Duodenal mucosa (tissue), 2 donors: ENCODE measurements at regions not wholly inside any gene's neighbourhood (a gene's known extent, or its start where the extent isn't known, plus 50 kb on each side); places are given as distances from the start of the nearest gene placed in this dataset.

Source experiments
- H3K27ac ChIP-seq: one replicate; pipeline ENCODE4 v1.7.0; 2013; ENCODE audit warnings: low read depth, low read length
- H3K27me3 ChIP-seq, 2 donors: one replicate each; pipeline ENCODE4 v1.7.0; 2013; ENCODE audit warnings: low read length in 2 of 2, control low read depth in 1 of 2; ENCODE audit not compliant: insufficient read depth in 2 of 2, control insufficient read depth in 1 of 2
- H3K36me3 ChIP-seq, 2 donors: one replicate each; pipeline ENCODE4 v1.7.0; 2013; ENCODE audit warnings: low read length in 2 of 2, control low read depth in 1 of 2; ENCODE audit not compliant: insufficient read depth in 2 of 2, control insufficient read depth in 1 of 2
- H3K4me1 ChIP-seq, 2 donors: one replicate each; pipeline ENCODE4 v1.7.0; 2013; ENCODE audit warnings: low read length in 2 of 2, control low read depth in 1 of 2; ENCODE audit not compliant: insufficient read depth in 2 of 2, control insufficient read depth in 1 of 2
- H3K4me3 ChIP-seq, 2 donors: one replicate each; pipeline ENCODE4 v1.7.0; 2013; ENCODE audit warnings: low read length in 2 of 2, low read depth in 1 of 2
- H3K9ac ChIP-seq, 2 donors: one replicate each; pipeline ENCODE4 v1.7.0; 2013; ENCODE audit warnings: low read length in 2 of 2, low read depth in 1 of 2
- H3K9me3 ChIP-seq, 2 donors: one replicate each; pipeline ENCODE4 v1.7.0; 2013; ENCODE audit warnings: low read length in 2 of 2, control low read depth in 1 of 2; ENCODE audit not compliant: control insufficient read depth in 1 of 2

- no peaks in the 10 kb centered on the region for H3K36me3 ChIP-seq
- H3K27ac ChIP-seq = no peak overlapping the region
- no peaks in the 10 kb centered on the region for H3K4me1 ChIP-seq
- no peaks in the 10 kb centered on the region for H3K27me3 ChIP-seq
- no peak overlapping the region for H3K9ac ChIP-seq
- H3K4me3 ChIP-seq = no peak overlapping the region
- H3K9me3 ChIP-seq = no peaks in the 10 kb centered on the region
These were observed 331.2 kb upstream of the SFSWAP start for GRCh38 chr12:131379738-131380137.

GRCh38 chr12:131380220-131380964, 330.5 kb upstream of the SFSWAP start:
- Histone ChIP-seq H3K9ac (no peak overlapping the region), H3K4me1 (no peaks in the 10 kb centered on the region), H3K4me3 (no peak overlapping the region), H3K27me3 (no peaks in the 10 kb centered on the region), H3K9me3 (no peaks in the 10 kb centered on the region), H3K27ac (no peak overlapping the region), H3K36me3 (no peaks in the 10 kb centered on the region)

- H3K27ac ChIP-seq = no peak overlapping the region
- H3K9ac ChIP-seq = no peak overlapping the region
- H3K9me3 ChIP-seq = no peaks in the 10 kb centered on the region
- no peaks in the 10 kb centered on the region for H3K27me3 ChIP-seq
- no peaks in the 10 kb centered on the region for H3K36me3 ChIP-seq
- no peak overlapping the region for H3K4me3 ChIP-seq
- H3K4me1 ChIP-seq = no peaks in the 10 kb centered on the region
These were observed 329.8 kb upstream of the SFSWAP start for GRCh38 chr12:131380965-131381705.

GRCh38 chr12:131381716-131382430, 329.0 kb upstream of the SFSWAP start:
- no peak overlapping the region for H3K27ac ChIP-seq
- H3K9ac ChIP-seq = no peak overlapping the region
- no peaks in the 10 kb centered on the region for H3K36me3 ChIP-seq
- H3K27me3 ChIP-seq = no peaks in the 10 kb centered on the region
- no peaks in the 10 kb centered on the region for H3K4me1 ChIP-seq
- H3K9me3 ChIP-seq = no peaks in the 10 kb centered on the region
- no peak overlapping the region for H3K4me3 ChIP-seq

GRCh38 chr12:131383291-131383690, 327.6 kb upstream of the SFSWAP start:
- H3K4me3 ChIP-seq = no peak overlapping the region
- H3K9me3 ChIP-seq = no peaks in the 10 kb centered on the region
- no peak overlapping the region for H3K27ac ChIP-seq
- H3K27me3 ChIP-seq = no peaks in the 10 kb centered on the region
- no peaks in the 10 kb centered on the region for H3K4me1 ChIP-seq
- no peak overlapping the region for H3K9ac ChIP-seq
- no peaks in the 10 kb centered on the region for H3K36me3 ChIP-seq

GRCh38 chr12:131383741-131384543, 326.9 kb upstream of the SFSWAP start:
- H3K27me3 ChIP-seq = no peaks in the 10 kb centered on the region
- H3K9ac ChIP-seq = no peak overlapping the region
- H3K4me3 ChIP-seq = no peak overlapping the region

GRCh38 chr12:131384544-131384855, 326.4 kb upstream of the SFSWAP start:
- Histone ChIP-seq H3K27ac (no peak overlapping the region), H3K4me1 (no peaks in the 10 kb centered on the region), H3K9me3 (no peaks in the 10 kb centered on the region), H3K4me3 (no peak overlapping the region), H3K9ac (no peak overlapping the region), H3K27me3 (no peaks in the 10 kb centered on the region), H3K36me3 (no peaks in the 10 kb centered on the region)

More at GRCh38 chr12:131383741-131384543, 326.9 kb upstream of the SFSWAP start:
- no peak overlapping the region for H3K27ac ChIP-seq
- no peaks in the 10 kb centered on the region for H3K36me3 ChIP-seq
- H3K4me1 ChIP-seq = no peaks in the 10 kb centered on the region
- H3K9me3 ChIP-seq = no peaks in the 10 kb centered on the region

GRCh38 chr12:131385313-131386166, 325.4 kb upstream of the SFSWAP start:
- Histone ChIP-seq H3K27me3 (no peaks in the 10 kb centered on the region), H3K9ac (no peak overlapping the region), H3K4me3 (no peak overlapping the region), H3K36me3 (no peaks in the 10 kb centered on the region), H3K4me1 (no peaks in the 10 kb centered on the region), H3K9me3 (no peaks in the 10 kb centered on the region), H3K27ac (no peak overlapping the region)

- no peak overlapping the region for H3K4me3 ChIP-seq
- H3K27me3 ChIP-seq = no peaks in the 10 kb centered on the region
- H3K9ac ChIP-seq = no peak overlapping the region
- no peaks in the 10 kb centered on the region for H3K4me1 ChIP-seq
- no peaks in the 10 kb centered on the region for H3K36me3 ChIP-seq
- no peak overlapping the region for H3K27ac ChIP-seq
- no peaks in the 10 kb centered on the region for H3K9me3 ChIP-seq
These were observed 324.7 kb upstream of the SFSWAP start for GRCh38 chr12:131386167-131386521.
